ENCODE measurements at regions not wholly inside any gene's neighbourhood (a gene's known extent, or its start where the extent isn't known, plus 50 kb on each side); places are given as distances from the start of the nearest gene placed in this dataset.

- TF ChIP-seq ELK1 (IDR thresholded peaks at IDR 0.05; ENCODE audit: borderline replicate concordance, low read depth, low read length): no peak
- TF ChIP-seq RCOR1 (IDR thresholded peaks at IDR 0.05; ENCODE audit: insufficient replicate concordance, low read length): no peak
- TF ChIP-seq POLR2A (IDR thresholded peaks at IDR 0.05; ENCODE audit: low read depth, low read length): no peak
- TF ChIP-seq CTCF (conservative IDR thresholded peaks at IDR 0.05; ENCODE audit: low read depth, low read length): no peak
- TF ChIP-seq MAZ (IDR thresholded peaks at IDR 0.05; ENCODE audit: borderline replicate concordance, low read depth, low read length): no peak
These were observed 79.4 kb downstream of the NAP1L3 start for GRCh38 chrX:93593966-93594365.

All from IMR-90 (cell line).